ENCODE measurements at regions not wholly inside any gene's neighbourhood (a gene's known extent, or its start where the extent isn't known, plus 50 kb on each side); places are given as distances from the start of the nearest gene placed in this dataset.

DNA sequence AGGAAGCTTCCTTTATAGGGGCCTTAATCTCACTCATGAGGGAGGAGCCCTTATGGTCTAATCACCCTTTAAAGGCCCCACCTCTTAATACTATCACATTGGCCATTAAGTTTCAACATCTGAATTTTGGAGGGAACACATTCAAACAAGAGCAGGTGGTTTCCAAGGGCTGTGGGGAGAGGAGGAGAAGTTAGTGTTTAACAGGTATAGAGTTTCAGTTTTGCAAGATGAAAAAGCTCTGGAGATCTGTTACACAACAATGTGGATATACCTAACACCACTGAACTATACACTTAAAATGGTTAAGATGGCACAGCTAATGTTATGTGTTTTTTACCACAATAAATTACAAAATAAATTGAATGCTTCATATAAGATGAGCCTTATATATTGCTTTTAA lies 113.4 kb upstream of the DNAH14 start:
- TF ChIP-seq, protein P1, sequence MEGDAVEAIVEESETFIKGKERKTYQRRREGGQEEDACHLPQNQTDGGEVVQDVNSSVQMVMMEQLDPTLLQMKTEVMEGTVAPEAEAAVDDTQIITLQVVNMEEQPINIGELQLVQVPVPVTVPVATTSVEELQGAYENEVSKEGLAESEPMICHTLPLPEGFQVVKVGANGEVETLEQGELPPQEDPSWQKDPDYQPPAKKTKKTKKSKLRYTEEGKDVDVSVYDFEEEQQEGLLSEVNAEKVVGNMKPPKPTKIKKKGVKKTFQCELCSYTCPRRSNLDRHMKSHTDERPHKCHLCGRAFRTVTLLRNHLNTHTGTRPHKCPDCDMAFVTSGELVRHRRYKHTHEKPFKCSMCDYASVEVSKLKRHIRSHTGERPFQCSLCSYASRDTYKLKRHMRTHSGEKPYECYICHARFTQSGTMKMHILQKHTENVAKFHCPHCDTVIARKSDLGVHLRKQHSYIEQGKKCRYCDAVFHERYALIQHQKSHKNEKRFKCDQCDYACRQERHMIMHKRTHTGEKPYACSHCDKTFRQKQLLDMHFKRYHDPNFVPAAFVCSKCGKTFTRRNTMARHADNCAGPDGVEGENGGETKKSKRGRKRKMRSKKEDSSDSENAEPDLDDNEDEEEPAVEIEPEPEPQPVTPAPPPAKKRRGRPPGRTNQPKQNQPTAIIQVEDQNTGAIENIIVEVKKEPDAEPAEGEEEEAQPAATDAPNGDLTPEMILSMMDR (IDR thresholded peaks at IDR 0.05): no peak
- no peak for TF ChIP-seq POLR2AphosphoS5 (IDR thresholded peaks at IDR 0.05)

All from upper lobe of left lung (tissue), 4 donors.